Tibial artery (tissue), 4 donors: ENCODE measurements at regions not wholly inside any gene's neighbourhood (a gene's known extent, or its start where the extent isn't known, plus 50 kb on each side); places are given as distances from the start of the nearest gene placed in this dataset.

ENCODE experiments used
- DNase-seq, 2 donors: peaks; one replicate each; pipeline ENCODE4 v3.0.0-alpha.2; 2019
- H3K27ac ChIP-seq, 2 donors: fragments of 200-600 bp; sonication (generic) in 1 of 2; 1 replicate in 1 of 2; 2 replicates in 1 of 2; pipeline ENCODE4 v1.5.1; 2018 to 2019; ENCODE audit warnings: mild to moderate bottlenecking in 1 of 2
- H3K27me3 ChIP-seq, 2 donors: fragments of 200-600 bp; sonication (generic) in 1 of 2; one replicate each; pipeline versions ENCODE4 v1.5.1 to v1.6.0; 2016 to 2019
- H3K36me3 ChIP-seq, 3 donors: fragments of 200-600 bp; sonication (generic) in 2 of 3; one replicate each; pipeline ENCODE4 v1.5.1; 2016 to 2019; ENCODE audit warnings: mild to moderate bottlenecking in 2 of 3
- H3K4me1 ChIP-seq, 4 donors: fragments of 200-600 bp; sonication (generic) in 2 of 4; 1 replicate in 3 of 4; 2 replicates in 1 of 4; pipeline ENCODE4 v1.5.1; 2016 to 2019
- H3K4me3 ChIP-seq, 2 donors: fragments of 200-600 bp; sonication (generic) in 1 of 2; 1 replicate in 1 of 2; 2 replicates in 1 of 2; pipeline ENCODE4 v1.5.1; 2018 to 2019; ENCODE audit warnings: mild to moderate bottlenecking in 2 of 2
- H3K9me3 ChIP-seq, 3 donors: fragments of 200-600 bp; sonication (generic) in 1 of 3; one replicate each; pipeline ENCODE4 v1.5.1; 2016 to 2019
- CTCF ChIP-seq, 2 experiments: fragments of 200-600 bp in 1 of 2; fragments of 450-650 bp in 1 of 2; IDR thresholded peaks; one replicate each; pipeline ENCODE4 v1.5.1; 2017 to 2019; ENCODE audit warnings: antibody characterized with exemption in 2 of 2, mild to moderate bottlenecking in 1 of 2, moderate library complexity in 1 of 2
- intact Hi-C: fragments of 100-400 bp; cut with DNase I; formaldehyde crosslinking; loops from one replicate; pipeline ENCODE4 v1.15.0; 2023; ENCODE audit warnings: low total_unique reads

- intact Hi-C loops: no loop called here
- no peak for TF ChIP-seq CTCF (IDR thresholded peaks at IDR 0.05)
Observed at GRCh38 chr21:15283138-15283537, 218.3 kb upstream of the NRIP1 start.

GRCh38 chr21:15283789-15284188 lies 219.0 kb upstream of the NRIP1 start:
- H3K27ac ChIP-seq: no peak overlapping the region
- intact Hi-C loops: no loop called here
- H3K27me3 ChIP-seq: no peaks in the 10 kb centered on the region
- H3K9me3 ChIP-seq: peaks cover 0 to 4% (median 0%) of the 10 kb centered on the region in 3 donors
- no peaks in the 10 kb centered on the region for H3K36me3 ChIP-seq
- H3K4me1 ChIP-seq: no peaks in the 10 kb centered on the region
- H3K4me3 ChIP-seq: no peak overlapping the region
- no peak for DNase-seq
- no peak for TF ChIP-seq CTCF (IDR thresholded peaks at IDR 0.05)

More at GRCh38 chr21:15283138-15283537, 218.3 kb upstream of the NRIP1 start:
- Histone ChIP-seq H3K9me3 (peaks cover 0 to 4% (median 0%) of the 10 kb centered on the region in 3 donors), H3K36me3 (no peaks in the 10 kb centered on the region), H3K4me3 (no peak overlapping the region), H3K4me1 (no peaks in the 10 kb centered on the region), H3K27me3 (no peaks in the 10 kb centered on the region), H3K27ac (no peak overlapping the region)
- no peak for DNase-seq

DNA sequence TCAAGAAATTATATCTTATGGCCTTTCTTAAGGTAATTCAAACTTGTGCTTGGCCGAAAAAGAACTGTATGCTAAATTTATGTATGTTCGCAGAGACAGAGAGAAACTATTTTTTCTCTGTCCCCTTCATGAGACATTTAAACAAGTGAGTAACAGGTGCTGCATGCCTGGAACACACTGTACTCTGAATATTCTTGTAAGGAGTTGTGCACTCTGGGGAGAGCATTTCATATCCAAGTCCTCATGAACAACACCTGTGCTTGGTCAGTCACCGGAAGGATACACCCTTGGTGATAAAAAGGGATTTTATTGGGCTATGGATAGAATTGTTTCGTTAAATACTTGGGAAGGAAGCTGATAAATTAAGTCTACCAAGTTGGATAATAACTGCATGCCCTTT lies 220.8 kb upstream of the NRIP1 start:
- Histone ChIP-seq H3K4me1 (no peaks in the 10 kb centered on the region), H3K27me3 (no peaks in the 10 kb centered on the region), H3K9me3 (peaks cover 0 to 4% (median 0%) of the 10 kb centered on the region in 3 donors), H3K27ac (no peak overlapping the region), H3K36me3 (no peaks in the 10 kb centered on the region), H3K4me3 (no peak overlapping the region)
- intact Hi-C loops: no loop called here
- no peak for DNase-seq
- TF ChIP-seq CTCF (IDR thresholded peaks at IDR 0.05): no peak

DNA sequence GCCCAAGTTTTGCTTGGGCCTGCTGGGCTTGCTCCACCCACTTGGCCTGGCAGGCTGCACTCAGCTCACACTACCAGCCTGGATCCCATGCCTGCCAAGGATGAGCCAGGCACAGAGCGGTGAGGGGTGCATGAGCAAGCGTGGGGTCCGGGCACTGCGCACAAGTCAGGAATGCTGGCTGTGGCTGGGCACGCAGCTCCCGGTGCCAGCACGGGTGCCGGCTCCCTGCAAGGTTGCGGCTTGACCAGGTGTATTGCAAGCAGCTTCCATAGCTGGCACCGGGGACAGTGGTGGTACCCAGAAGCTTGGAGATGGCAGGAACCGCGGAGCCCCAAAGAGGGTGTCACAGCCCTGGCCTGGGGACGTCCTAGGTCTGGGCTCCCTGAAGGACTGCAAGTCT lies 224.4 kb upstream of the NRIP1 start:
- Histone ChIP-seq H3K27me3 (no peaks in the 10 kb centered on the region), H3K36me3 (no peaks in the 10 kb centered on the region), H3K27ac (no peak overlapping the region), H3K4me3 (no peak overlapping the region), H3K4me1 (peaks cover 0 to 5% (median 0%) of the 10 kb centered on the region in 4 donors), H3K9me3 (no peaks in the 10 kb centered on the region)
- intact Hi-C loops: no loop called here
- no peak for TF ChIP-seq CTCF (IDR thresholded peaks at IDR 0.05)
- no peak for DNase-seq

DNA sequence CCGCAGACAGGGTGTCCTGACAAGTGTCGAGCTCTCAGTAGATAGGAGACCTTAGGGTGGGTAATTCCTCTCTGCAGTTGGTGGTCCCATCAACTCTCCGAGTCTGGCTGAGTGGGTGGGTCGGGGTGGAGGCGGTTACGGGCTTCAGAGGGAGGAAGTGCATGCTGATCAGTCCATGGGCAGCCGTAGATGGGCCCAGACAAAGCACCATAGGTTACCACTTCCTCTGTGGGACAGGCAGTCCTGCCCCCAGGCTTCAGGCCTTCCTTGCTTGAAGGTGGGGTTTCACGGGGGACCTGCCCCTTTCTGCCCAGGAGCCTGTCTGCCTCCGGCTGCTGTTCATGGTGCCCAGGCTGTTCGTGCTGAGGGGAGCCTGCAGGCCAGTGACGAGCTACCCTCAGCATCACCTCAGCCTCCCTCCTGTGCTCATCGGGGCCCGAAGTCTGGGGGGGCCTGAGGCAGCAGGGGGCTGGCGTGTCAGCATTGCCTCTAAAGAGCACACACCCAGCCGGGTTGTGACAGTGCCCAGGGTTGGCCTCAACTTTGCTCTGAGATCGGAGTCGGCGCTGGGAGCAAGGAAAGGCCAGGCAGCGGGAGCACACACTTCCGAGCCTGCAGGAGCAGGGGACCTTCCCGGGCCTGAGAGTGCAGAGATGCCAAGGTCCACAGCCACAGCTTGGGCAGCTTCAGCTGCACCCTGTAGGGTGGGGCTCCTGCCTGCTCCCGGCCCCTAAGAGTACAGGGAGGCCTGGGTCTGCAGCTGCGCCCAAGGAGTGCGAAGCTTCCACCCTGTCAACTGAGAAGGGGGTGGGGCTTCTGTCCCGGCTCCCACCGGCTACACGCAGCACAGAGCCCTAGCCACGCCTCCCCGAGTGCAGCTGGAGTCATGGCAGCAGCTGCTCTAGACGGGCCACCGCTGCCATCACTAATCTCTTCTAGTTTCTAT lies 225.4 kb upstream of the NRIP1 start:
- peaks cover 0 to 5% (median 0%) of the 10 kb centered on the region in 4 donors for H3K4me1 ChIP-seq
- H3K27ac ChIP-seq: no peak overlapping the region
- H3K36me3 ChIP-seq: no peaks in the 10 kb centered on the region
- no peaks in the 10 kb centered on the region for H3K27me3 ChIP-seq
- TF ChIP-seq CTCF (IDR thresholded peaks at IDR 0.05): no peak
- DNase-seq: no peak
- H3K4me3 ChIP-seq: no peak overlapping the region
- intact Hi-C loops: no loop called here
- no peaks in the 10 kb centered on the region for H3K9me3 ChIP-seq
